ENCODE measurements at regions not wholly inside any gene's neighbourhood (a gene's known extent, or its start where the extent isn't known, plus 50 kb on each side); places are given as distances from the start of the nearest gene placed in this dataset.

DNA sequence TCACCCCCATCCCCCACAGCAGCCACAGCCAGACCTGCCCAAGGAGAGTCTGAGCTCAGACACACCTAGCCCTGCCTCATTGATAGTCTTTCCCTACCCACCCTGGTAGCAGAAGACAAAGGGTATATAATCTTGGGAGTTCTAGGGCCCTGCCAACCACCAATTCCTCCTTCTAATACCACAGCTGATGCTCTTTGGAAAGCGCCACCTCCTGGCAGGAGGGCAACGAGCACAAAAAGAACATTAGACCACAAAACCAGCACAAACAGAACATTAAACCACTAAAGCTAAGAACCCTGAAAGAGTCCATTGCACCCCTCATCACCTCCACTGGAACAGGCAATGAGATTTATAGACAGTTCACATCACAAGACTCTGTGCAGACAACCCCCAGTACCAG is 195.8 kb upstream of the FUT9 start:
- TF ChIP-seq, protein P1, sequence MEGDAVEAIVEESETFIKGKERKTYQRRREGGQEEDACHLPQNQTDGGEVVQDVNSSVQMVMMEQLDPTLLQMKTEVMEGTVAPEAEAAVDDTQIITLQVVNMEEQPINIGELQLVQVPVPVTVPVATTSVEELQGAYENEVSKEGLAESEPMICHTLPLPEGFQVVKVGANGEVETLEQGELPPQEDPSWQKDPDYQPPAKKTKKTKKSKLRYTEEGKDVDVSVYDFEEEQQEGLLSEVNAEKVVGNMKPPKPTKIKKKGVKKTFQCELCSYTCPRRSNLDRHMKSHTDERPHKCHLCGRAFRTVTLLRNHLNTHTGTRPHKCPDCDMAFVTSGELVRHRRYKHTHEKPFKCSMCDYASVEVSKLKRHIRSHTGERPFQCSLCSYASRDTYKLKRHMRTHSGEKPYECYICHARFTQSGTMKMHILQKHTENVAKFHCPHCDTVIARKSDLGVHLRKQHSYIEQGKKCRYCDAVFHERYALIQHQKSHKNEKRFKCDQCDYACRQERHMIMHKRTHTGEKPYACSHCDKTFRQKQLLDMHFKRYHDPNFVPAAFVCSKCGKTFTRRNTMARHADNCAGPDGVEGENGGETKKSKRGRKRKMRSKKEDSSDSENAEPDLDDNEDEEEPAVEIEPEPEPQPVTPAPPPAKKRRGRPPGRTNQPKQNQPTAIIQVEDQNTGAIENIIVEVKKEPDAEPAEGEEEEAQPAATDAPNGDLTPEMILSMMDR (IDR thresholded peaks at IDR 0.05) = no peak
- TF ChIP-seq POLR2A (IDR thresholded peaks at IDR 0.05) = no peak
- no peak for TF ChIP-seq EP300 (IDR thresholded peaks at IDR 0.05)
